ENCODE measurements at regions not wholly inside any gene's neighbourhood (a gene's known extent, or its start where the extent isn't known, plus 50 kb on each side); places are given as distances from the start of the nearest gene placed in this dataset.
A peak's percentile ranks its signal among the peaks of the same experiment; 100 is the strongest.
"Not testable (repeated sequence)": the region's sequence is repeated elsewhere in the genome, so short reads cannot be mapped to it uniquely, and the experiment has no call there.

DNA sequence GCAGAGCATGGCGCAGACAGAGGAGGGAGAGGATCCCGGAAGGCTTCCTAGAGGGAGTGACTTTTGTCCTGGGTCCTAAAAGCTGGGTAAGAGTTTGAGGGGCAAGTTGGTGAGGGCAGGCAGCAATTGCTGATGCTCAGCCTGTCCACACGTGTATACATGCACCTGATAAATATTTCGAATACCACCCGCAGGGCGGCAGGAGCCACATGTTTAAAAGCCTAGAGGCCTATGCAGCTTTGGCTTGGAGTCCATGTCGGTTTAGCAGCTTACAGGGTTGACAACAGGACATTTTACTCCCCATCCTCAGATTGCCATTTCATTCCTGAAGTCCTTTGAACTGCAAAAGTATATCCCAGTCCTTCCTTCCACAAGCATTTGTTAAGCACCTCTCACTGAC, 99.1 kb downstream of the KATNIP start:
- Mint-ChIP-seq H3K27ac (no peak overlapping the region), H3K9me3 (no peaks in the 10 kb centered on the region), H3K36me3 (ENCODE audit: low read depth) (peaks cover 16% of the 10 kb centered on the region), H3K4me3 (no peak overlapping the region), H3K4me1 (peaks cover 14% of the 10 kb centered on the region), H3K27me3 (ENCODE audit: low read depth) (peaks cover 11% of the 10 kb centered on the region)
- TF ChIP-seq, protein P1, sequence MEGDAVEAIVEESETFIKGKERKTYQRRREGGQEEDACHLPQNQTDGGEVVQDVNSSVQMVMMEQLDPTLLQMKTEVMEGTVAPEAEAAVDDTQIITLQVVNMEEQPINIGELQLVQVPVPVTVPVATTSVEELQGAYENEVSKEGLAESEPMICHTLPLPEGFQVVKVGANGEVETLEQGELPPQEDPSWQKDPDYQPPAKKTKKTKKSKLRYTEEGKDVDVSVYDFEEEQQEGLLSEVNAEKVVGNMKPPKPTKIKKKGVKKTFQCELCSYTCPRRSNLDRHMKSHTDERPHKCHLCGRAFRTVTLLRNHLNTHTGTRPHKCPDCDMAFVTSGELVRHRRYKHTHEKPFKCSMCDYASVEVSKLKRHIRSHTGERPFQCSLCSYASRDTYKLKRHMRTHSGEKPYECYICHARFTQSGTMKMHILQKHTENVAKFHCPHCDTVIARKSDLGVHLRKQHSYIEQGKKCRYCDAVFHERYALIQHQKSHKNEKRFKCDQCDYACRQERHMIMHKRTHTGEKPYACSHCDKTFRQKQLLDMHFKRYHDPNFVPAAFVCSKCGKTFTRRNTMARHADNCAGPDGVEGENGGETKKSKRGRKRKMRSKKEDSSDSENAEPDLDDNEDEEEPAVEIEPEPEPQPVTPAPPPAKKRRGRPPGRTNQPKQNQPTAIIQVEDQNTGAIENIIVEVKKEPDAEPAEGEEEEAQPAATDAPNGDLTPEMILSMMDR (IDR thresholded peaks at IDR 0.05; ENCODE audit: unreplicated experiment in 3 of 3), result no peak

DNA sequence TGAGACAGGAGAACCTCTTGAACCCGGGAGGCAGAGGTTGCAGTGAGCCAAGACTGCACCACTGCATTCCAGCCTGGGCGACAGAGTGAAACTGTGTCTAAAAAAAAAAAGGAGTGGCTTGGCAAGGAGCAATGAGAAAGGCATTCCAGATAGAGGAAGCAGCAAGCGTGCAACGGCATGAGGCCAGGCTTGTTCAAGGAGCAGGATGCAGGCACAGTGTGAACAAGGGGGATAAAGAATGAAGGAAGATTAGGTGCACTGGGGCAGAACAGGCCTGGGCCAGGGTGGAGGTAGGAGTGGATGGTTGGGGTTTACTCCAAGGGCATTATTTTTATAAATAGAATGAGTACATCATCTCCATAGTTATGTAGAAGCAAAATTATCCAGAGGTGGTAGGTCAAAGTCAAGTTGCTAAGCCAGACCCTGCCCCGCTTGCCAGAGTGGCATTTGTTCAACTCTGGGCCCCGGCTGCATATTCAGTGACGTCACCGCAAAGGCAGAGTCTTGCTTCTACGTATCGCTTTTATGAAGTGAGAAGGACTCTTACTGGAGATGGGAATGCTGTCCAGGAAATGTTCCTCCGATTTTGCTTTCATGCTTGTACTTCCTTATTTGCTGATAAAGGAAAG, 100.2 kb downstream of the KATNIP start:
- H3K36me3 Mint-ChIP-seq (ENCODE audit: low read depth), result peaks cover 12% of the 10 kb centered on the region
- H3K9me3 Mint-ChIP-seq, result no peaks in the 10 kb centered on the region
- TF ChIP-seq, protein P1 (IDR thresholded peaks at IDR 0.05; ENCODE audit: unreplicated experiment in 3 of 3), result no peak
- no peak overlapping the region for H3K4me3 Mint-ChIP-seq
- H3K4me1 Mint-ChIP-seq, result peaks cover 14% of the 10 kb centered on the region
- peaks cover 11% of the 10 kb centered on the region for H3K27me3 Mint-ChIP-seq (ENCODE audit: low read depth)
- H3K27ac Mint-ChIP-seq, result peak overlapping the region; percentile 7 to 56 (median 21)

DNA sequence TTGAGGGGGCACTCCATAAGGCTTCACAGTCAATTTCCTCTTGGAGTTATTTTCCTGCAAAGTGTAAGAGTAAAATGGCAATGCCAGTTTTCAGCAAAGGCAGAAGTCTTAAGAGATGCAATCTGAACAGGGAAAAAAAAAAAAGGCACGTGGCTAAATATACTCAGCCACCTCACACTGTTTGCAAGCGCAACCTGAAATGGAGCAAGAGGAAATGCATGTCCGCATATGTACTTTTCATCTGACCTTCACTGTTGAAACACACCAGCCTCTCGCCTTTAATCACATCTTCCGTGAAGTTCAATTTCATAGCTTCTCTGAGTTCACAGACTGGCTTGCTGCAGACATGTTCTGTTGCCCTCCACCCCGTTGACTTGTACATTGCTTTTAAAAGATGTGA, 101.4 kb downstream of the KATNIP start:
- H3K27me3 Mint-ChIP-seq (ENCODE audit: low read depth), result peaks cover 6% of the 10 kb centered on the region
- H3K9me3 Mint-ChIP-seq, result no peaks in the 10 kb centered on the region
- H3K4me1 Mint-ChIP-seq, result peaks cover 14% of the 10 kb centered on the region
- TF ChIP-seq, protein P1 (IDR thresholded peaks at IDR 0.05; ENCODE audit: unreplicated experiment in 3 of 3), result no peak
- H3K27ac Mint-ChIP-seq, result peak overlapping the region in 1 of 3 experiments; percentile 21
- H3K36me3 Mint-ChIP-seq (ENCODE audit: low read depth), result peaks cover 21% of the 10 kb centered on the region
- no peak overlapping the region for H3K4me3 Mint-ChIP-seq

DNA sequence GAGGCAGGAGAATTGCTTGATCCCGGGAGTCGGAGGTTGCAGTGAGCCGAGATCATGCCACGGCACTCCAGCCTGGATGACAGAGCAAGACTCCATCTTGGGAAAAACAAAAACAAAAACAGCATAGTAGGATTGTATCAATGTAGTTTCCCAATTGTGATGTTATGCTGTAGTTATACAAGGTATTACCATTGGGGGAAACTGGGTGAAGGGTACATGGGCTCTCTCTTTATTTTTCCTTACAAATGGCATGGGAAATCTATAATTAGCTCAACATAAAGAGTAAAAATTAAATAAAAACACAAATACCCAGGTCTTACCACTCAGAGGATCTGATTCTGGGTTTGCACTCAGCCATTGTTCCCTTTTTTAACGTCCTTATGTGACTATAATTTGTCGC, 107.9 kb downstream of the KATNIP start:
- Mint-ChIP-seq H3K9me3 (no peaks in the 10 kb centered on the region), H3K27ac (no peak overlapping the region), H3K4me1 (no peaks in the 10 kb centered on the region), H3K27me3 (ENCODE audit: low read depth) (no peaks in the 10 kb centered on the region), H3K4me3 (no peak overlapping the region), H3K36me3 (ENCODE audit: low read depth) (peaks cover 31% of the 10 kb centered on the region)
- TF ChIP-seq, protein P1 (IDR thresholded peaks at IDR 0.05; ENCODE audit: unreplicated experiment in 3 of 3), result no peak

DNA sequence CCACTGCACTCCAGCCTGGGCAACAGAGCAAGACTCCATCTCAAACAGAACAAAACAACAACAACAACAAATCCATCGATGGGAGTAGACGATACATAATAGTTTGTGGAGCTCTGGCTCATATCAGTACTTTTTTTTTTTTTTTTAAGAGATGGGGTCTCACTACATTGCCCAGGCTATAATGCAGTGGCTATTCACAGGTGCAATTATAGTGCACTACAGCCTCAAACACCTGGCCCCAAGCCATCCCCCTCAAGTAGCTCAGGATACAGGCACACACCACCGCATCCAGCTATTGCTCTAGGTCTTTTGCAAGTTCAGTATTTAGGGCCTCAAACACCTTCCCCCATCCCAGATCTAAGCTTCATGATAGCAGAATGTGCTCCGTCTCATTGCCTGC, 110.6 kb downstream of the KATNIP start:
- TF ChIP-seq, protein P1 (IDR thresholded peaks at IDR 0.05; ENCODE audit: unreplicated experiment in 3 of 3), result no peak
- Mint-ChIP-seq H3K9me3 (no peaks in the 10 kb centered on the region), H3K27me3 (ENCODE audit: low read depth) (no peaks in the 10 kb centered on the region), H3K4me3 (no peak overlapping the region), H3K4me1 (no peaks in the 10 kb centered on the region), H3K27ac (no peak overlapping the region), H3K36me3 (ENCODE audit: low read depth) (peaks cover 38% of the 10 kb centered on the region)

DNA sequence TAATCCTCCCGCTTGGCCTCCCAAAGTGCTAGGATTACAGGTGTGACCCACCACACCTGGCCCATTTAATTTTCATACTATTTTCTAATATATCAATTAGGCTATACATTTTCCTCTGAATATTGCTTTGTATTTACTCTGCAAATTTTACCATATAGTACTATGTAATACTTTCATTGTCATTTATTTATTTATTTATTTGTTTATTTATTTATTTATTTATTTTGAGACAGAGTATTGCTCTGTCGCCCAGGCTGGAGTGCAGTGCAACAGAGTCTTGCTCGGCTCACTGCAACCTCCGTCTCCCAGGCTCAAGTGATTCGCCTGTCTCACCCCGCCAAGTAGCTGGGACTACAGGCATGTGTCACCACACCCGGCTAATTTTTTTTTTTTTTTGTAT, 113.3 kb downstream of the KATNIP start:
- not testable (repeated sequence) for H3K4me3 Mint-ChIP-seq; H3K9me3 Mint-ChIP-seq; H3K27ac Mint-ChIP-seq; H3K27me3 Mint-ChIP-seq (ENCODE audit: low read depth); H3K4me1 Mint-ChIP-seq
- H3K36me3 Mint-ChIP-seq (ENCODE audit: low read depth), result peaks cover 30% of the 10 kb centered on the region
